Mesenchymal stem cell (in vitro differentiated cells and primary cell): ENCODE measurements at regions not wholly inside any gene's neighbourhood (a gene's known extent, or its start where the extent isn't known, plus 50 kb on each side); places are given as distances from the start of the nearest gene placed in this dataset.

Source experiments
- DNase-seq: peaks from one replicate; pipeline ENCODE4 v3.0.0-alpha.2; 2013
- H2AFZ ChIP-seq: one replicate; pipeline ENCODE4 v1.6.1; 2013; ENCODE audit warnings: low read depth, mild to moderate bottlenecking, control low read depth, inconsistent platforms, low read length, moderate library complexity
- H2AK5ac ChIP-seq: 2 replicates; pipeline ENCODE4 v1.6.1; 2013; ENCODE audit warnings: low read length, moderate library complexity, mild to moderate bottlenecking, inconsistent platforms; ENCODE audit not compliant: severe bottlenecking
- H2BK120ac ChIP-seq: one replicate; pipeline ENCODE4 v1.6.1; 2013; ENCODE audit warnings: low read depth, mild to moderate bottlenecking, inconsistent platforms, low read length, moderate library complexity
- H2BK12ac ChIP-seq, 2 experiments: one replicate each; pipeline ENCODE4 v1.6.1; 2013; ENCODE audit warnings: inconsistent platforms in 2 of 2, low read length in 2 of 2, mild to moderate bottlenecking in 2 of 2, moderate library complexity in 2 of 2, control low read depth in 1 of 2
- H2BK15ac ChIP-seq: one replicate; pipeline ENCODE4 v1.6.1; 2013; ENCODE audit warnings: mild to moderate bottlenecking, low read depth, inconsistent platforms; ENCODE audit not compliant: poor library complexity, severe bottlenecking
- H2BK5ac ChIP-seq: 2 replicates; pipeline ENCODE4 v1.6.1; 2013; ENCODE audit warnings: low read depth, mild to moderate bottlenecking, low read length, control low read depth, inconsistent platforms; ENCODE audit not compliant: poor library complexity, severe bottlenecking
- H3K14ac ChIP-seq, 2 experiments: one replicate each; pipeline ENCODE4 v1.6.1; 2013; ENCODE audit warnings: inconsistent platforms in 2 of 2, low read length in 2 of 2, control low read depth in 1 of 2, mild to moderate bottlenecking in 1 of 2, moderate library complexity in 1 of 2
- H3K18ac ChIP-seq, 2 experiments: one replicate each; pipeline ENCODE4 v1.6.1; 2013; ENCODE audit warnings: inconsistent platforms in 2 of 2, low read length in 2 of 2, control low read depth in 1 of 2, low read depth in 1 of 2, mild to moderate bottlenecking in 1 of 2
- H3K23ac ChIP-seq, 2 experiments: one replicate each; pipeline ENCODE4 v1.6.1; 2013; ENCODE audit warnings: inconsistent platforms in 2 of 2, low read length in 2 of 2, mild to moderate bottlenecking in 2 of 2, moderate library complexity in 2 of 2, control low read depth in 1 of 2
- H3K27ac ChIP-seq: 2 replicates; pipeline ENCODE4 v1.5.1; 2013; ENCODE audit warnings: mild to moderate bottlenecking, moderate library complexity, low read length, control low read depth, inconsistent platforms; ENCODE audit not compliant: poor library complexity, severe bottlenecking
- H3K27me3 ChIP-seq, 2 experiments: 2 replicates each; pipeline versions ENCODE4 v1.6.1 to v1.7.0; 2013; ENCODE audit warnings: low read length in 2 of 2, mild to moderate bottlenecking in 2 of 2, moderate library complexity in 2 of 2, control low read depth in 1 of 2, inconsistent platforms in 1 of 2; ENCODE audit not compliant: control insufficient read depth in 1 of 2, insufficient read depth in 1 of 2
- H3K36me3 ChIP-seq, 2 experiments: 2 replicates each; pipeline versions ENCODE4 v1.6.1 to v1.7.0; 2013; ENCODE audit warnings: low read length in 2 of 2, control low read depth in 1 of 2, inconsistent platforms in 1 of 2, low read depth in 1 of 2, mild to moderate bottlenecking in 1 of 2; ENCODE audit not compliant: insufficient read depth in 2 of 2, control insufficient read depth in 1 of 2
- H3K4ac ChIP-seq, 2 experiments: one replicate each; pipeline ENCODE4 v1.6.1; 2013; ENCODE audit warnings: inconsistent platforms in 2 of 2, low read length in 2 of 2, mild to moderate bottlenecking in 2 of 2, moderate library complexity in 2 of 2, control low read depth in 1 of 2, low read depth in 1 of 2
- H3K4me1 ChIP-seq: 2 replicates; pipeline ENCODE4 v1.6.1; 2013; ENCODE audit warnings: low read depth, low read length, control low read depth; ENCODE audit not compliant: control insufficient read depth, insufficient read depth
- H3K4me2 ChIP-seq: 2 replicates; pipeline ENCODE4 v1.6.1; 2013; ENCODE audit warnings: low read length, mild to moderate bottlenecking, inconsistent platforms; ENCODE audit not compliant: poor library complexity, severe bottlenecking
- H3K4me3 ChIP-seq, 2 experiments: 2 replicates each; pipeline versions ENCODE4 v1.5.1 to v1.7.0; 2013; ENCODE audit warnings: low read length in 2 of 2, mild to moderate bottlenecking in 2 of 2, control low read depth in 1 of 2, low read depth in 1 of 2; ENCODE audit not compliant: insufficient read depth in 1 of 2
- H3K79me1 ChIP-seq: replicated peaks from 2 replicates; pipeline ENCODE4 v1.6.1; 2013; ENCODE audit warnings: mild to moderate bottlenecking, control low read depth, low read length, inconsistent platforms; ENCODE audit not compliant: poor library complexity, severe bottlenecking
- H3K9ac ChIP-seq: 2 replicates; pipeline ENCODE4 v1.7.0; 2013; ENCODE audit warnings: mild to moderate bottlenecking, low read length, moderate library complexity
- H3K9me3 ChIP-seq: 2 replicates; pipeline ENCODE4 v1.7.0; 2013; ENCODE audit warnings: mild to moderate bottlenecking, low read length; ENCODE audit not compliant: control insufficient read depth
- H4K8ac ChIP-seq: one replicate; pipeline ENCODE4 v1.6.1; 2013; ENCODE audit warnings: inconsistent platforms, mild to moderate bottlenecking, low read length, moderate library complexity
- H4K91ac ChIP-seq: one replicate; pipeline ENCODE4 v1.6.1; 2013; ENCODE audit warnings: mild to moderate bottlenecking, low read length, inconsistent platforms
- WGBS: methylation state at CpG from one replicate; pipeline ENCODE4 v1.1.7; 2013; ENCODE audit warnings: mixed read lengths; 5-methylcytosine and 5-hydroxymethylcytosine counted together

DNA sequence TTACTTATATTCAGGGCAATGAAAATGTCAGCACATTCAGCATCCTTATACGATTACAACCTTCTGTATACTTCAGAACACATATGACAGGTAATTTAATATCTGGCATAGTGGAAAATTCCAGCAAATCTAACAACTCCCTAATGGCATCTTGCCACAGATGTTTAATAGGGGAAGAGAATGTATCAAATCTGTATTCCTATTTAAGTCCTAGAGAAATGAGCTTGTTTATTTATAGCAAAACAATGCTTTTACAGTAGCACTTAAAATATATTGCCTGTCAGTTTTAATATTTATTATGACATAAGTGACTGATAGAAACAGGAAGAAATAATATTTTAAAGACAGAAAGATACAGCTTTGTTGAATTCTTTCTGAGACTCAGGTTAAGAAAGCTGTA lies 1101.8 kb upstream of the B3GALT2 start:
- Histone ChIP-seq H3K4me2 (no peak overlapping the region), H3K18ac (no peak overlapping the region), H2BK12ac (no peak overlapping the region), H3K4me1 (no peaks in the 10 kb centered on the region), H4K91ac (no peak overlapping the region), H3K23ac (no peak overlapping the region), H3K4me3 (no peak overlapping the region), H3K4ac (no peak overlapping the region), H2BK120ac (no peak overlapping the region), H2AK5ac (no peak overlapping the region), H2BK5ac (no peak overlapping the region), H2AFZ (no peak overlapping the region), H3K9ac (no peak overlapping the region), H3K14ac (no peak overlapping the region), H3K9me3 (peaks cover 8% of the 10 kb centered on the region), H3K79me1 (no peaks in the 10 kb centered on the region), H4K8ac (no peak overlapping the region), H2BK15ac (no peak overlapping the region), H3K27me3 (no peaks in the 10 kb centered on the region), H3K27ac (no peak overlapping the region), H3K36me3 (no peaks in the 10 kb centered on the region)
- DNase-seq, result no peak
- WGBS, result no CpG with 5 or more reads among the region's 1 CpG

DNA sequence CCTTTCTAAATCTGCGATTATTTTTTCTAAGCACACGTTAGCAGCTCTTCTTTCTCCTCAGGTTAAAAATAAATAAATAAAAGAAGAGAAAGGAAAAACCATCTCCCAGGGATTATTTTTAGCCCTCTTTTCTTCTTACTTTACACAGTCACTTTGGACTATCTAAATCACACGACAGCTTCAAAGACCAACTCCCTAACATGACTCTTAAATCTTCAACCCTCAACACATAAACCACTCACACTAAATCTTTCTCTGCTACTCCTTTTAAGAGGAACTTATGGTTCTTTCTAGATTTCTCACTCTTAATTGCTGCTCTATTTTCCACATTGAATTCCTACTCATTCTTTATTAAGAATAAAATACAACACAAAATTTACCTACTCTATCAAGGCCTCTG lies 1095.0 kb upstream of the B3GALT2 start:
- Histone ChIP-seq H2BK120ac (no peak overlapping the region), H3K9me3 (peaks cover 13% of the 10 kb centered on the region), H3K9ac (no peak overlapping the region), H2BK5ac (no peak overlapping the region), H3K14ac (no peak overlapping the region), H2AFZ (no peak overlapping the region), H3K27me3 (no peaks in the 10 kb centered on the region), H3K23ac (no peak overlapping the region), H3K18ac (no peak overlapping the region), H3K4ac (no peak overlapping the region), H4K8ac (no peak overlapping the region), H4K91ac (no peak overlapping the region), H2BK12ac (no peak overlapping the region), H2BK15ac (no peak overlapping the region), H3K4me2 (no peak overlapping the region), H3K36me3 (no peaks in the 10 kb centered on the region), H2AK5ac (no peak overlapping the region), H3K4me1 (no peaks in the 10 kb centered on the region), H3K4me3 (no peak overlapping the region), H3K27ac (no peak overlapping the region), H3K79me1 (no peaks in the 10 kb centered on the region)
- WGBS, result 70% methylated on average over 2 of the region's 3 CpGs
- DNase-seq, result no peak

DNA sequence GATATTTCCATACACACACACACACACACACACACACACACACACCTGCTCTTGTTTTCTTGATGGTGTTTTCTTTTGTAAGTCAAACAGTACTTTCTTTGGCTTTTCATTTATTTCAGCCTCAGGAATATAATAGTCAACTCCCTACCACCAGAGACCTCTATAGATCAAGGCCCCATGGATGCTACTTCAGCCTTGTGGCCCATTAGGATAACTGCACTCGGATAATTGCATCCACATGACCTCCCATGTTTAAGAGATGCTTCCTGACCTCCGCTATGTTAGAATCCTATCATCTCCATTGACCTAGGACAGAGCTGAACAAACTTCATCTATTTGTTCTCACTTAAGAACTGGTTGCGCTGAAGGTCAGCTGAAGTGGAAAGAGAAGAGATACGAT lies 1094.0 kb upstream of the B3GALT2 start:
- no peak overlapping the region for H3K9ac ChIP-seq
- no peaks in the 10 kb centered on the region for H3K4me1 ChIP-seq
- H2BK120ac ChIP-seq, result no peak overlapping the region
- no peak overlapping the region for H3K4me2 ChIP-seq
- 80% methylated on average over 2 of the region's 4 CpGs for WGBS
- H2BK15ac ChIP-seq, result no peak overlapping the region
- H3K4me3 ChIP-seq, result no peak overlapping the region
- H2BK12ac ChIP-seq, result no peak overlapping the region
- no peak overlapping the region for H2AFZ ChIP-seq
- H3K14ac ChIP-seq, result no peak overlapping the region
- DNase-seq, result no peak
- H3K27ac ChIP-seq, result no peak overlapping the region
- no peak overlapping the region for H4K91ac ChIP-seq
- no peak overlapping the region for H4K8ac ChIP-seq
- H3K18ac ChIP-seq, result no peak overlapping the region
- H3K4ac ChIP-seq, result no peak overlapping the region
- no peaks in the 10 kb centered on the region for H3K79me1 ChIP-seq
- no peaks in the 10 kb centered on the region for H3K27me3 ChIP-seq
- H2AK5ac ChIP-seq, result no peak overlapping the region
- no peak overlapping the region for H2BK5ac ChIP-seq
- peaks cover 13% of the 10 kb centered on the region for H3K9me3 ChIP-seq
- H3K36me3 ChIP-seq, result no peaks in the 10 kb centered on the region
- no peak overlapping the region for H3K23ac ChIP-seq

DNA sequence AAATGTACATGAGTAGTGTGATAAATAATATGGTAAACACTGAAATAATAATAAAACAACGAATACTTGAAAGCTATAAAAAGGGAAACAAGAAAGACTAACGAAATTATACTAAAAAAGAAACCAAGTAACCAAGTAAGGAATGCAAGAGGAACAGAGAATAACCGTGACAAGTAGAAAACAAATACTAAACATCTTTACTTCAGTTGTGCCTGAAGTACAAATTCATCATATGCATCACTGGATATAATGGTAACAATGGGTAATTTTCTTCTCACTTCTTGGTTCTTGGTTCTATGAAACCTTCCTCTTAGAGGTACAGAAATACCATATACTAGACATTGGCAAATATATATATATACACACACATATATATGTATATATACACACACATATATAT lies 1093.6 kb upstream of the B3GALT2 start:
- no peaks in the 10 kb centered on the region for H3K79me1 ChIP-seq
- H3K36me3 ChIP-seq, result no peaks in the 10 kb centered on the region
- no peak overlapping the region for H3K23ac ChIP-seq
- no peaks in the 10 kb centered on the region for H3K4me1 ChIP-seq
- H4K91ac ChIP-seq, result no peak overlapping the region
- H2BK12ac ChIP-seq, result no peak overlapping the region
- no peak overlapping the region for H3K4ac ChIP-seq
- H2AK5ac ChIP-seq, result no peak overlapping the region
- H3K9me3 ChIP-seq, result peaks cover 13% of the 10 kb centered on the region
- no peak overlapping the region for H3K9ac ChIP-seq
- no CpG with 5 or more reads among the region's 3 CpGs for WGBS
- H3K18ac ChIP-seq, result no peak overlapping the region
- no peak overlapping the region for H3K14ac ChIP-seq
- no peak overlapping the region for H4K8ac ChIP-seq
- no peaks in the 10 kb centered on the region for H3K27me3 ChIP-seq
- no peak overlapping the region for H3K27ac ChIP-seq
- no peak overlapping the region for H2BK5ac ChIP-seq
- no peak for DNase-seq
- no peak overlapping the region for H2AFZ ChIP-seq
- no peak overlapping the region for H2BK15ac ChIP-seq
- H3K4me2 ChIP-seq, result no peak overlapping the region
- no peak overlapping the region for H3K4me3 ChIP-seq
- no peak overlapping the region for H2BK120ac ChIP-seq
